GM19023 (cell line): ENCODE measurements at regions not wholly inside any gene's neighbourhood (a gene's known extent, or its start where the extent isn't known, plus 50 kb on each side); places are given as distances from the start of the nearest gene placed in this dataset.
"Not testable (repeated sequence)": the region's sequence is repeated elsewhere in the genome, so short reads cannot be mapped to it uniquely, and the experiment has no call there.

ENCODE experiments used
- ATAC-seq: cut with Tn5 transposase; IDR thresholded peaks from one replicate; pipeline ENCODE4 v1.9.1; 2021; ENCODE audit warnings: mild to moderate bottlenecking, moderate library complexity; ENCODE audit not compliant: unreplicated experiment

GRCh38 chr3:72271216-72271615 is 486.3 kb upstream of the PROK2 start:
- ATAC-seq = no peak

- no peak for ATAC-seq
Observed at GRCh38 chr3:72270730-72271129, 485.8 kb upstream of the PROK2 start.

- no peak for ATAC-seq
Observed at GRCh38 chr3:72270072-72270681, 485.2 kb upstream of the PROK2 start.

- ATAC-seq = no peak
Observed at GRCh38 chr3:72269475-72269874, 484.5 kb upstream of the PROK2 start.

GRCh38 chr3:72266921-72267524 is 482.1 kb upstream of the PROK2 start:
- ATAC-seq = not testable (repeated sequence)

- ATAC-seq = no peak
Observed at GRCh38 chr3:72266016-72266370, 481.0 kb upstream of the PROK2 start.

- no peak for ATAC-seq
Observed at GRCh38 chr3:72265256-72266015, 480.5 kb upstream of the PROK2 start.

- no peak for ATAC-seq
Observed at GRCh38 chr3:72263223-72263990, 478.5 kb upstream of the PROK2 start.

GRCh38 chr3:72262736-72263135 is 477.8 kb upstream of the PROK2 start:
- ATAC-seq = no peak

GRCh38 chr3:72261566-72262564 is 476.9 kb upstream of the PROK2 start:
- ATAC-seq = no peak

GRCh38 chr3:72260588-72260910 is 475.6 kb upstream of the PROK2 start:
- no peak for ATAC-seq

GRCh38 chr3:72259755-72260587 is 475.0 kb upstream of the PROK2 start:
- no peak for ATAC-seq

- ATAC-seq = no peak
Observed at GRCh38 chr3:72258361-72259141, 473.6 kb upstream of the PROK2 start.

- no peak for ATAC-seq
Observed at GRCh38 chr3:72257738-72258137, 472.8 kb upstream of the PROK2 start.

GRCh38 chr3:72257203-72257602 is 472.3 kb upstream of the PROK2 start:
- no peak for ATAC-seq

- no peak for ATAC-seq
Observed at GRCh38 chr3:72256716-72257115, 471.8 kb upstream of the PROK2 start.

- no peak for ATAC-seq
Observed at GRCh38 chr3:72255791-72256559, 471.0 kb upstream of the PROK2 start.

- no peak for ATAC-seq
Observed at GRCh38 chr3:72255191-72255590, 470.2 kb upstream of the PROK2 start.
